Loucy (cell line): ENCODE measurements at regions not wholly inside any gene's neighbourhood (a gene's known extent, or its start where the extent isn't known, plus 50 kb on each side); places are given as distances from the start of the nearest gene placed in this dataset.

Experiments used
- H2AFZ ChIP-seq: fragments of 200-600 bp; sonication (generic); 2 replicates; pipeline ENCODE4 v1.6.0; 2016; ENCODE audit warnings: antibody characterized with exemption, mild to moderate bottlenecking, low read length, moderate library complexity
- H3F3A ChIP-seq: fragments of 200-600 bp; 2 replicates; pipeline ENCODE4 v1.6.0; 2016; ENCODE audit warnings: antibody characterized with exemption, low read depth, mild to moderate bottlenecking
- H3K27me3 ChIP-seq: fragments of 200-600 bp; sonication (generic); 2 replicates; pipeline ENCODE4 v1.6.1; 2014; ENCODE audit warnings: low read length, mild to moderate bottlenecking; ENCODE audit not compliant: insufficient read depth, poor library complexity, severe bottlenecking
- H3K36me3 ChIP-seq: fragments of 200-600 bp; sonication (generic); 2 replicates; pipeline ENCODE4 v1.6.1; 2016; ENCODE audit warnings: low read length; ENCODE audit not compliant: insufficient read depth
- H3K4me1 ChIP-seq: fragments of 200-600 bp; sonication (generic); 2 replicates; pipeline ENCODE4 v1.5.1; 2014; ENCODE audit warnings: low read length, mild to moderate bottlenecking; ENCODE audit not compliant: insufficient read depth, poor library complexity, severe bottlenecking
- H3K4me2 ChIP-seq: fragments of 200-600 bp; sonication (generic); 2 replicates; pipeline ENCODE4 v1.6.0; 2014; ENCODE audit warnings: antibody characterized with exemption, low read length, low read depth, mild to moderate bottlenecking; ENCODE audit not compliant: poor library complexity, severe bottlenecking
- H3K4me3 ChIP-seq: fragments of 200-600 bp; sonication (generic); 2 replicates; pipeline ENCODE4 v1.5.1; 2014; ENCODE audit warnings: low read length, mild to moderate bottlenecking, mixed read lengths; ENCODE audit not compliant: poor library complexity, severe bottlenecking
- H3K79me2 ChIP-seq: fragments of 200-600 bp; sonication (generic); 2 replicates; pipeline ENCODE4 v1.6.1; 2014; ENCODE audit warnings: low read length; ENCODE audit not compliant: insufficient read depth
- H3K9ac ChIP-seq: fragments of 200-600 bp; sonication (generic); 2 replicates; pipeline ENCODE4 v1.6.0; 2014; ENCODE audit warnings: mild to moderate bottlenecking, low read depth, low read length, moderate library complexity; ENCODE audit not compliant: poor library complexity, severe bottlenecking
- H3K9me2 ChIP-seq: fragments of 200-600 bp; sonication (generic); replicated peaks from 2 replicates; pipeline ENCODE4 v1.6.1; 2016; ENCODE audit warnings: low read depth, low read length, mixed read lengths
- H3K9me3 ChIP-seq: fragments of 200-600 bp; sonication (generic); 2 replicates; pipeline ENCODE4 v1.6.1; 2014; ENCODE audit warnings: mild to moderate bottlenecking, antibody characterized with exemption, low read length, low read depth; ENCODE audit not compliant: insufficient read depth
- H4K20me1 ChIP-seq: fragments of 200-600 bp; sonication (generic); 2 replicates; pipeline ENCODE4 v1.6.0; 2014; ENCODE audit warnings: antibody characterized with exemption, low read length, mild to moderate bottlenecking; ENCODE audit not compliant: insufficient read depth, poor library complexity, severe bottlenecking
- CTCF ChIP-seq: fragments of 200-600 bp; sonication (generic); conservative IDR thresholded peaks from 2 replicates; pipeline ENCODE4 v1.5.1; 2014; ENCODE audit warnings: mild to moderate bottlenecking, antibody characterized with exemption, low read length
- EZH2phosphoT487 ChIP-seq: fragments of 200-600 bp; IDR thresholded peaks from 2 replicates; pipeline ENCODE4 v1.6.1; 2018; ENCODE audit warnings: antibody characterized with exemption, mild to moderate bottlenecking, moderate library complexity, borderline replicate concordance

- H3K79me2 ChIP-seq = no peaks in the 10 kb centered on the region
Measured at GRCh38 chr5:9954869-9955268, 294.8 kb downstream of the ATPSCKMT start.

GRCh38 chr5:9953691-9954090 is 296.0 kb downstream of the ATPSCKMT start:
- no peak overlapping the region for H2AFZ ChIP-seq
- H3K4me2 ChIP-seq = no peak overlapping the region

More at GRCh38 chr5:9954869-9955268, 294.8 kb downstream of the ATPSCKMT start:
- Histone ChIP-seq H3K4me2 (no peak overlapping the region), H3F3A (no peaks in the 10 kb centered on the region), H3K9me2 (no peaks in the 10 kb centered on the region), H3K36me3 (no peaks in the 10 kb centered on the region), H3K4me1 (no peaks in the 10 kb centered on the region), H3K9ac (no peak overlapping the region), H2AFZ (no peak overlapping the region), H3K9me3 (no peaks in the 10 kb centered on the region), H3K27me3 (no peaks in the 10 kb centered on the region), H3K4me3 (no peak overlapping the region), H4K20me1 (no peaks in the 10 kb centered on the region)
- TF ChIP-seq EZH2phosphoT487 = no peak
- no peak for TF ChIP-seq CTCF

DNA sequence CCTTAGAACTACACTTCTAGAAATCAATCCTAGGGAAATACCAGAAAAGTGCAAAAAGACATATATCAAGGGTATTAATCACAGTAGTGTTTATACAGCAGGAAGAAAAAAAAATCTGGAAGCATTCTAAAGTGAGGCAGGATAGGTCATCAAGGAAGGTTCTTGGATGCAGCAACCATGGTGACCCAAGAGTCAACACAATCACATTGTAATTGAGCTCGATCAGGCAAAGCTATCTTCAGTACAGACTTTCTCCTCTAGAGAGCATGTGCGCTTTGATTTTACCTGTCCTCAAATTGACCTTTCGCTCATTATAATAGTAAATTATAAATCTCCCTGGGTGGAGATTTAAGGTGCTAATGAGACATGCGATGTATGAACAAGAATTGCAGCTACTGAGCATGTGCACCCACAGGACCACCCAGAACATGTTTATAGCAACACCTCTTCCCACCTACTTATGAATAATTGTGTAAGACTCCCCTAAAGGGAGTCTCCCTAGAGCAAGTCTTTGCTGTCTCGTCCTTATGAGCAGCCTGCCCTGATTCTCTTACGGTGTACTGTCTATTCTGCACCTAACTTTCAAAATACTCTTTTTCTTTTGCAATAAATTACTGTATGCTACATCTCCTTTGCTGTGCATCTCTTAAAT is 297.7 kb downstream of the ATPSCKMT start:
- Histone ChIP-seq H3K9me2 (no peaks in the 10 kb centered on the region), H3K9ac (no peak overlapping the region), H3K4me1 (no peaks in the 10 kb centered on the region), H3K4me2 (no peak overlapping the region), H3K79me2 (no peaks in the 10 kb centered on the region), H3F3A (no peaks in the 10 kb centered on the region), H3K4me3 (no peak overlapping the region), H3K36me3 (no peaks in the 10 kb centered on the region), H3K27me3 (no peaks in the 10 kb centered on the region), H4K20me1 (no peaks in the 10 kb centered on the region), H2AFZ (no peak overlapping the region), H3K9me3 (no peaks in the 10 kb centered on the region)
- TF ChIP-seq CTCF (no peak), EZH2phosphoT487 (no peak)

More at GRCh38 chr5:9953691-9954090, 296.0 kb downstream of the ATPSCKMT start:
- Histone ChIP-seq H3K36me3 (no peaks in the 10 kb centered on the region), H3K4me1 (no peaks in the 10 kb centered on the region), H3K4me3 (no peak overlapping the region), H3K27me3 (no peaks in the 10 kb centered on the region), H3K79me2 (no peaks in the 10 kb centered on the region), H3F3A (no peaks in the 10 kb centered on the region), H3K9ac (no peak overlapping the region), H3K9me2 (no peaks in the 10 kb centered on the region), H4K20me1 (no peaks in the 10 kb centered on the region), H3K9me3 (no peaks in the 10 kb centered on the region)
- no peak for TF ChIP-seq EZH2phosphoT487
- TF ChIP-seq CTCF = no peak
